ENCODE measurements at regions not wholly inside any gene's neighbourhood (a gene's known extent, or its start where the extent isn't known, plus 50 kb on each side); places are given as distances from the start of the nearest gene placed in this dataset.
"Not testable (repeated sequence)": the region's sequence is repeated elsewhere in the genome, so short reads cannot be mapped to it uniquely, and the experiment has no call there.

DNA sequence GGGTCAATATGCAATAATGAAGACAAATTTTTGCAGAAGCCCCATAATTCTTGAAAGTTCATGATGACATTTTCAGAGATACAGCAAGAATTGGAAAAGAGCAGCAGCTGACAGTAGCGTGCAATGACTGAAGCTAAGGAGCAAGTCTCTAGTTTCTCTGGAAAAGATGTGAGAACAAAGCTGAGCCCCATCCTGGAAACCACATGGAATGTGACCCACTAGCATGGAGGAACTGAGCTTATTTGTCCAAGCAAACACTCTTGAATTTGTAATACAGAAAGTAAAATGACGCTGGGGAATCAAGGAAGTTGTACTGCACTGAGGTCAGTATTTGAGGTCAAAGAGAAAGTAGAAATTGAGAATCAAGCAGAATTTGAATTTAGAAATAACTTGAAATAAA, 1447.2 kb downstream of the FSTL5 start:
- POLR2A ChIA-PET, result no interaction called here
- CTCF ChIA-PET, result no interaction called here

DNA sequence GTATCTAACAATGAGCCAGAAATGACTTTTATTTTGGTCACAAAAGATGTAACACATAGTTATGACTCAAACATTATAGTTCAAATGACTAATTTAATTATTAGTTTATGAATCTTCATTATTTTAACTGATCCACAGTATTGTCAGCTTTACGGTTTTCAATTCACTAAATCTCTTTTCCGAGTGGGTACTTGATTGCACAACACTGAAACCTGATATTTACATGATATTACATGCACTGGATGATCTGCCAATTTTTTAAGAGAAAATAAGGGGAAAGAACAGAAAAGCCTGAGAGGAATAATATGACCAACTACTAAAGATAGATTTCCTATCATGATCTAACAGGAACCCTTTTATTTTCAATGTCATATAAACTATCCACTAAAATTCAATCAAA, 1446.0 kb downstream of the FSTL5 start:
- ChIA-PET CTCF (no interaction called here), POLR2A (no interaction called here)

DNA sequence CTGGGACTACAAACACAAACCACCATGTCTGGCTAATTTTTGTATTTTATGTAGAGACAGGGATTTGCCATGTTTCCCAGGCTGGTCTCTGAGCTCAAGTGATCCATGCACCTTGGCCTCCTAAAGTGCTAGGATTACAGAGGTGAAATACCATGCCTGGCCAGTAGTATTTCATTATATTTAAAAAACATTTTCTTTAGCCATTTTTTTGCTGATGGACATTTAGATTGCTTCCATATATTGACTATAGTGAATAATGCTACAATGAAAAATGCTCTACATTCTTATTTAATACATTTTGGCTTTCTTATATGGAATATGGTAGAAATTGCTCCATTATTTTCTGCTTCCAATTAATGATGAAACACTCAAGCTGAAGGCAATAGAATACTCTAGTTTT, 1439.7 kb downstream of the FSTL5 start:
- ChIA-PET POLR2A (no interaction called here), CTCF (no interaction called here)

DNA sequence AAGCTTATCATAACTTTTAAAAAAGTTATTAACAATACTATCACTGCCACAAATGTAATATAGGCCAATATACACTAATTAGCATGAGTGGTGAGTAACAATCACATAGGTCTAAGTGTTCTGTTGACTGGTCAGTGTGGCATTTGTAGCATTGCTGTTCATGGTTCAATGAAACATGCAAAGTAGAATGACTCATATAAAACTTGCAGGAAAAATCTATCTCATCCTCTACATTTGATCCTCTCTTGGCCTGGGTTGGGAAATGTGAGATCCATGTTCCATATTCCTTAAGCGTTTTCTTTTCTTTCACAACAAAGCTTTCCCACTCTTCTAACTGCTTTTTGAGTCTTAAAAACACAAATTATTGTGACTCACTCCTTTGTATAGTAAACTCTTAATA, 1418.7 kb downstream of the FSTL5 start:
- ChIA-PET CTCF (no interaction called here), POLR2A (no interaction called here)

DNA sequence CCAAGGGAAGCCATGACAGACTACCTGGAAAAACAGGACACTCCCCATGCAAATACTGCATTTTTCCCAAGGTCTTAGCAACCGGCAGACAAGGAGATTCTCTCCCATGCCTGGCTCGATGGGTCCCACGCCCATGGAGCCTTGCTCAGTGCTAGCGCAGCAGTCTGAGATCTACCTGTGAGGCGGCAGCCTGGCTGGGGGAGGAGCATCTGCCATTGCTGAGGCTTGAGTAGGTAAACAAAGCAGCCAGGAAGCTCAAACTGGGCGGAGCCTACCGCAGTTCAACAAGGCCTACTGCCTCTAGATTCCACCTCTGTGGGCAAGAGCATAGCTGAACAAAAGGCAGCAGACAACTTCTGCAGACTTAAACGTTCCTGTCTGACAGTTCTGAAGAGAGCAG, 1417.2 kb downstream of the FSTL5 start:
- POLR2A ChIA-PET, CTCF ChIA-PET: not testable (repeated sequence)

DNA sequence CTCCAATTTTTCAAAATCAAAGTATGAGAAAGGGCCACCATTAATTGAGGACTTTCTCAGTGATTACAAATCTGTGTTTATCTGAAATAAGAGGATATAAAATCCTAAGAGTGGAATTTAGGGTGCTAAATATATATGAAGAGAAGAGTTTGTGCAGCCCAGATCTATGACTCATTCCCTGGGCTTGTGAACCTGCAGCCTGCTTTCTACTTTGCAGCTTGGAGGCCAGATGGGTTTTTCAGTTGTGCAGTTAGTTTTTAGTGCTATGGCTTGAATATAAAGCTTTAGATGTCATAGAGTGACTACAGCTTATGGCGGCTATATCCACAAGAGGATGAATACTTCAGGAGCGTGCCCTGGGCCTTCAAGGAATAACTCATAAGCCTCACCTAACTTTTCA, 1391.1 kb downstream of the FSTL5 start:
- ChIA-PET CTCF (no interaction called here), POLR2A (no interaction called here)

DNA sequence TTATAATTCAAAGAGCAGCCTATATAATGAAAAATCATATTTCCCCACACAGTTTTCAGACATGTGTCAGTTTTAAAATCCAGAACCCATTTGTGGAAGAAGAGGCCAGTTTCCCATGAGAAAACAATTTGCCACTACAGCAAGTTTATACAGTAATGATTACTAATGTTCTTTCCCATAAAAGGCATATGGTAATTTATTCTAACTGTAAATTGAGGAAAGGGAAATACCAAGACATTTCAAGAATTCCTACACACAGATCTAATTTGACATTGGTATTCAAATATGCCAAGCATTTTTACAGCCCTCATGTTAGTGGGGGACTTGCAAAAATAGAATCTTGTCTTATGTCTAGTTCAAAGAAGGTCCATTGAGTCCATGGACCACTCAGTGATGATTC, 1368.6 kb downstream of the FSTL5 start:
- CTCF ChIA-PET, result no interaction called here
- POLR2A ChIA-PET, result no interaction called here

DNA sequence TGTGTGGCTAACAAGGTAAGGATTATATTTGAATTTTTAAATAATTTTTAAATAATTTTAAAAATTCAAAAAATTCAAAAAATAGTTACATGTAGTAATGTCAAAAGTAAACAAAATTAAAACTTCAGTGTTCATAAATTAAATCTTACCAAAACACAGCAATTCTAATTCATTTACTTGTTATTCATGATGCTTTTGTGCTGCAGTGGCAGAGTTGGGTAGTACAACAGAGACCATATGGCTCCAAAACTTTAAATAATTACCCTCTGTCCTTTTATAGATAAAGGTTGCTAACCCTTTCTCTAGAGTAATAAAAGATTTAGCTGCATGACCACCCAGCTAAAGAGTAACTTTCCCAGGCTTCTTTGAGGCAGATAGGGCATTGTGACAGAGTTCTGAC, 1355.6 kb downstream of the FSTL5 start:
- CTCF ChIA-PET, result no interaction called here
- POLR2A ChIA-PET, result no interaction called here

DNA sequence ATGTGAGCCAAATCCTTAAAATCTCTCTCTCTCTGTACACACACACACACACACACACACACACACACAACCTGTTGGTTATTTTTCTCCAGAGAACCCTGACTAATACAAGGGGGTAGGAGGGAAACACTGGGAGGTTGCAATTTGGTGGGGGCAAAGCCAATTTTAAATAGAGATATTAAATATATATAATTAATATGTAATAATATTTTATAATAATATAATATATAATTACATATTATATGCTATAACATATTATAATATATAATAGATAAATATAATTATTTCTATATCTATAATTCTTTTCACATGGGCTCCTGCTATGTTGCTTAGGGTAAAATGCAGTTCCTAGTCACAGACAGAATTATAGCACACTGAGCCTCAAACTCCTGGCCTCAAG, 1354.2 kb downstream of the FSTL5 start:
- POLR2A ChIA-PET, result no interaction called here
- CTCF ChIA-PET, result no interaction called here

DNA sequence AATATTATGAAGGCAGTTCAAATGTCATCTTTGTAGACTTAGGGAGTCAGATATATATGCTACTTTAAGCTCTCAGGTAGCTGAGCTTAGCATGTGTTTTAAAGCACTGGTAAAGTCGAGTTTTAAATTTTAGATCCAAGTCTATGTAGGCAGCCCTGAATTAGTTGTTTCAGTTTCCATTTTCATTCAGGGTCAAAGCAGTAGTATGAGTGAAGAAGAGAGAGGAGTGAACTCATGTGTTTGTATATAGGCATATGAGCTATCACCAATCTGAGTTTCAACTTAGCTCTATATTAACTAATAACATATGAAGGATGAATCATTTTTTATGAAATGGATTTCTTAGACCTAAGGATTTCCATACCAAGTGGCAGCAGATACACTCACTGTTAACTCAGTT, 1353.4 kb downstream of the FSTL5 start:
- CTCF ChIA-PET, result no interaction called here

DNA sequence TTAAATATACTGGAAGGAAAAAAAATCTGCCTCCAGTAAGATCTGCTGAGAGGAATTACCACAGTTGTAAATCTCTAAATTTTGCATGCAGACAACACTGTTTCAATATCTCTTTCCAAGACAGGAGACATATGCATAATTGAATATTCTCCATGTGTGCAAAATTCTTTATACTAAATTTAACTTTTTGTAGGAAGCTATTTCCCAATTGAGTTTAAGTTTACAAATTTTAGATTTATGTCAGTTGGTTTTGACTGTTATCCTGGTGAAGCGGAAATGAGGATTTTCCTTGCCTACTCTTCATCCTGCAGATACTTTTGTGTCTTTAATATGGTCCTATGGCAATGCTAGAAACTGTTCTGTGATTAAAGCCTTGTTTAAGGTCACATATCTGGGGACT, 1352.9 kb downstream of the FSTL5 start:
- ChIA-PET CTCF (no interaction called here), POLR2A (no interaction called here)

More for the DNA sequence above, 1353.4 kb downstream of the FSTL5 start:
- POLR2A ChIA-PET, result no interaction called here

DNA sequence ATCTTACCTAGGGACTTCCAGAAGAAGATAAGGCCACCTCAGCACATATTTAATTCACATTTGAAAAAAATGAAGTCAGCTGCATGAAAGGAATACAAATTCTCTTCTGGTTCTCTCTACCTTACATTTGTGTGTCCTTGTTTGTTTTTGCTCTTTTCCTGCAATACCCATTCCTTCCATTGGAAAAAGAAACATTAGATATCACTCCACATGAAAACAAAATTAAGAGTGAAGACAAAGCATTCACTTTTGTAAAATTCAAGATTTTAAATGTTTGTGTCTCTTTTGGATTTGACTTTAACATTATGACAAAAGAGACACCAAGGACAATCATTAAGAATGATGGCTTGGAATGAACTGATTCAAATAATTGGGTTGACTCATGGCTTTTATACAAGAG, 1351.8 kb downstream of the FSTL5 start:
- ChIA-PET POLR2A (no interaction called here), CTCF (no interaction called here)

DNA sequence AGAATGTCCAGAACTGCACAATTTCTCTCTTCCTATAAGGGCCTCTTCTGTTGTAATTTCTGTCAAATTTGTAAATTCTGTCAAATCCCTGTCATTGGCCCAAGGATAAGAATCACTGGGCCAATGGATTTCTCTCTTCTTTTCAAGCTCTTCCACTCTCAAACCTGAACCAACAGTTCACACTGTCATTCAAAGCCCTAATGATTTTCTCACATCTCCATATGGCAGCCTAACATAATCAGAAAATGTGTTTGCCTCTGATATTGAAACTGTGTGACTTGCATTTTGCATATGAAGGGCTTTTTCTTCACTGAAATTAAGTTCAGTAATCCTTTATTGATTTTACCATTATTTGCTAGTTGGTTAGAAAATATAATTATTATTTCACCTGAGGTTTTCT, 1349.1 kb downstream of the FSTL5 start:
- ChIA-PET POLR2A (no interaction called here), CTCF (no interaction called here)

DNA sequence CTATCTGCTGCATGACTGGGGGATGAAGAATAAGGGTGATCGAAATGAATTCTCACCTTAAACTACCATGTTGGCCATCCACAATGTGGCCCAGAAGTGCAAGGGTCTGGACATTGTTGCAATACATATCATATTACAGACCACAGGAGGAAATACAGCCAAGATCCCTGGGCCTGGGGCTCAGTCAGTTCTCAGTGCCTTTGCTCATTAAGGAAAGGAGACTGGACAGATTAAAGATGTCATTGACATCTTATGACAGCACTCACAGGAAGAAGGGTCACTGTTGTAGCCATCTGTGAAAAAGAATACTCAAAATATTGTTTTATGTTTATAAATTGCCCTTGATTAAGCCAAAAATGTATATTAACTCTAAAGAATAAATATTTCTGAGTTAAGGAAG, 1345.2 kb downstream of the FSTL5 start:
- CTCF ChIA-PET, result no interaction called here
- POLR2A ChIA-PET, result no interaction called here

DNA sequence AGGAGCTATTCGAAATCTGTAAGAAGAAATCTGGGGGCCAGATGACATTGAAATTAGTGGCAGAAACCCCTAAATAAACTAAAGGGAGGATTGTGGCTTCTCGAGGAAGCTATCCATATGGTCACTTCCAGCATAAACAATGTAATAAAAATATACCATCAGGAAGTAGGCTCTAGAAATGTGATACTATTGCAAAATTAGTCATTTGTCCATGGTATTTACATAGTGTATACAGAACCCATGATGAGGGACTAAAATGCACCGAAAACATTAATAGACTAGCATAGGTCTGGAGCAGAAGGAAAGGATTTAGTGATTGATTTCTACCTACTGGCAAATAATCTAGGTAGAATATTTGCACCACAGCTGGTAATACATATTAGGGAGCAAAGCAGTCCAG, 1344.0 kb downstream of the FSTL5 start:
- POLR2A ChIA-PET, result no interaction called here
- CTCF ChIA-PET, result no interaction called here

DNA sequence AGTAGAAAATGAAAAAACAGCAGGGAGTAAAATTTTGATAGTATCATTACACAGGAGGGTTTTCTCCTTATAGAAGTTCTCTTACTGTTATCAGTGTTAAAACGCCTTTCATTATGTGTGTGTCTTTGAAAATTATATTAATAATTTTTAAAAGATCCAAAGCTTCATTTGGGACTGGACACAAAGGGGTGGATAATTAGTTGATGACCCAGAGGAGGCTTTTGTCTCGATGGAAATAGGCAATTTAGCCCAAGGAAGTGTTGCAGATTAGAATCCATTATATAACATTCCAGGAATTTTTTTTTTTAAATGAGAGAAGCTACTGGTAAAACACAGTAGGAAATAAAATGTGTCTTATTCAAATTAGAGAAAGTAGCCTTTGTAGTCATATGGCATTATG, 1339.3 kb downstream of the FSTL5 start:
- CTCF ChIA-PET, result no interaction called here
- POLR2A ChIA-PET, result no interaction called here

DNA sequence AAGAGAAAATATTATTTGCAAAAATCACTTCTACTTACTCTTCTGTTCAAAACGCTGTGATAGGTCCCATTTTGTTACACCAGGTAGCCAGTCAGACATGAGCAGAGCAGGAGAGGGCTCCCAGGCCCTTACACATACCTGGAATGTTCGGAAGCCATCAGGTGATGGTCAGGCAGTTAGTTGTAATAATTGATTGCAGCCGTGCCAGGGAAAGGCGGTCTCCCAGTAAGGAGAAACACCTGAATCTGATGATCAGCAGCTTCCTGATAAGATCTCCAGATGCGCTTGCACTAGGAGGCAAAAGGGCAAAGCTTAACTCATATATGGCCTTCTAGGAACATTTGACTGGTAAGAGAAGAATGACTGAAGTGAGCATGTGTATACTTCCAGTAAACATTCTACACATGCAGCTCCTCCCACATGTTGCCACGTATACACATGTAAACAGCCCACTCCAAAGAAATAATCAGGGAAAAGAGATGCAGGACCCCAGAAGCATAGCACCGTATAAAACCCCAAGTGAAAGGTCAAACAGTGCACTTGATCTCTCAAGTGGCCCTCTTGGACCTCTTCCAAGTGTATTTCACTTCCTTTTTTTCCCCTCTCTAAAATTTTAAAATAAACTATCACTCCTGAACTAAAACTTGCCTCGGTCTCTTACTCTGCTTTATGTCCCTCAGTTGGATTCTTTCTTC, 1338.0 kb downstream of the FSTL5 start:
- CTCF ChIA-PET, result no interaction called here

DNA sequence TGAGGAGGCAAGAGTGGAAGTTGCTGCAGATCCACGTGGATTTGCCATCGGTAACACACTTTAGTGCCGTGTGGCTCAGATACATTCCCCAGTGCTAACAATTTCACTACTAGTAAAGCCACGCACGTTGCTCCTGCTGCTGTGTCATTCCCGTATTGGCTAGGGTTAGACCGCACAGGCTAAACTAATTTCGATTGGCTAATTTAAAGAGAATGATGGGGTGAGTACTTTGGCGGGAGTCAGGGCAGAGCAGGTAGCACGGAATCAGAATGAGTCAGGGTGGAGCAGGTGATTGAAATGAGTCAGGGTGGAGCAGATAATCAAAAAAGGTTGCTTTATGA, 1337.5 kb downstream of the FSTL5 start:
- POLR2A ChIA-PET, result no interaction called here
- CTCF ChIA-PET, result no interaction called here

More for the DNA sequence above, 1338.0 kb downstream of the FSTL5 start:
- POLR2A ChIA-PET, result no interaction called here

DNA sequence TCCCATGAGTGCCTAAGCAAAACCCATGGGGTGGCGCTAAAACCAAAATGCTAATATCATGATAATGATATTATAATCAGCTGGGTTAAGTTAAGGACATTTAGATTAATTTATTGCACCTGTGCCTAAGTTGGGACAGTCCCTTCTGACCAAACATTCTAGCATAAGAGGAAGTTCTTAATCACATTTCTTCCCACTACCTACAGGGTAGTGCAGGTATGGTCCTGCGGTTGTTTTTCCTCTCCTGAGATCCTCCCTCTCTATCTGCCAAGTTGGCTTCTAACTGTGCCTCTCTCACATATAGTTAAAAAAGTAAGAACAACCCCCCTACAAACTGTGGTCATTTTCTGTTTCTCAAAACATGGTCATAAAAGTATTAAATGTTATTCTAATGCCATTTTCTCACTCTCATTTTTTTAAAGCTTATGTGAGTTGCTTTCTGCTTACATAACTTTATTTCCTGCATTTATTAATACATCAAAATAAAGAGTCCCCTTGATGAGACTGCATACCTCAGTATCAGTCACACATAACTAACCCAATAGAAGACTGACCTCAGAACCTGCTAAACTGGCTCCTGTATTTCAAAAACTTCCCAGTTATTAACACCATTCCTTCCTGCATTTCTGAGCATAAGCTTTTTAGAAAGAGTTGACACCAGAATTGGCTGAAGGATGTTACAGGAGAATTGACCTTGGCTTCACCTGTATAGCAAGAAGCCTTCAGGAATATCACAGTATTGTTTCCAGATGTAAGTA, 1332.5 kb downstream of the FSTL5 start:
- POLR2A ChIA-PET, result no interaction called here
- CTCF ChIA-PET, result no interaction called here

DNA sequence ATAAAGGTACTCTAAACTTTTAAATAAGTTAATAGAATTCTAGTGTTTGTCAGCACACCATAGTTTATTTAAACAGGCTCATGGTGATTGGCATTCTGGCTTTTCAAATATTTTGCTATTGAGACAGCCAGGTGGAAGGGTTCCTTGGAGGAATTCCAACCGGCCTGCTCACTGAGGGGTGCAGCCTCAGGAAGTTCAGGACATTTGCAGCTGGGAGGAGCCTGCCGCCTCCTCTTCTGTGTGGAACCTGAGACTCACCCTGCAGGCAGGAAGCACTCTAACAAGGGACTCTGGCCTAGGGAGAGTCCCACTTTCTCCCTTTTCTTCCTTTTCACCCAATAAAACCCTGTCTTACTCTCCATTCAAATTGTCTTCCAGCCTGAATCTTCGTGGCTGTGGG, 1328.0 kb downstream of the FSTL5 start:
- POLR2A ChIA-PET, result no interaction called here
- CTCF ChIA-PET, result no interaction called here

DNA sequence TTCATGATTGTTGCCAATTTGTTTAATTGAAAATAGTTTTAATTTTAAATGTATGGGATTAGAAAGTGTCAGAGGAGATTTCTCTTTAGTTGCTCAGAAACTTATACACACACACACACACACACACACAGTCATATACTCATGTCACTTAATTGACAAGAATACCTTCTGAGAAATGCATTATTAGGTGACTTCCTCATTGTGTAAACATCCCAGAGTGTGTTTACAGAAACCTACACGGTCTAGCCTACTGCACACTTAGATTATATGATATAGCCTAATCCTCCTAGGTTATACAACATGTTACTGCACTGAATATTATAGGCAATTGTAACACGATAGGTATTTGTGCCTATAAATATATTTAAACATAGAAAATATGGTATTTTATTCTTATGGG, 1327.4 kb downstream of the FSTL5 start:
- CTCF ChIA-PET, result no interaction called here
- POLR2A ChIA-PET, result no interaction called here

DNA sequence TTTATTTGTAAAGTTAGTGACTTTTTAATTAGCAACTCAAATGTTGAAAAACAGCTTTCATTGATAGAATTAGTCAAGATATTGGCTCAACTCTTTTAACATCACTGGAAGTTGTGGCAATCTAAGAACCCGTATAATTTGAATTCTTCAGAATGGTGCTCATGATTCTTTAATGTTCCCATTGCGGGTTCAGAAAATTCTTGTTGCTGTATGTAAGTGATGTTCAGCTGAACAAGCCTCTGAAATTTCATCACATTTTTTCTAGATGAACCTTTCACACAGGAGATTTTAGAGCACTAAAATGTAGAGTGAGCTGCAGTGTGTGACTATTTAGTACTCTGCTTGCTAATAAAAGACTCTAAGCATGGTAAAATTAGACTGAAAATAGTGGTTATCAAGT, 1317.7 kb downstream of the FSTL5 start:
- ChIA-PET POLR2A (no interaction called here), CTCF (no interaction called here)

DNA sequence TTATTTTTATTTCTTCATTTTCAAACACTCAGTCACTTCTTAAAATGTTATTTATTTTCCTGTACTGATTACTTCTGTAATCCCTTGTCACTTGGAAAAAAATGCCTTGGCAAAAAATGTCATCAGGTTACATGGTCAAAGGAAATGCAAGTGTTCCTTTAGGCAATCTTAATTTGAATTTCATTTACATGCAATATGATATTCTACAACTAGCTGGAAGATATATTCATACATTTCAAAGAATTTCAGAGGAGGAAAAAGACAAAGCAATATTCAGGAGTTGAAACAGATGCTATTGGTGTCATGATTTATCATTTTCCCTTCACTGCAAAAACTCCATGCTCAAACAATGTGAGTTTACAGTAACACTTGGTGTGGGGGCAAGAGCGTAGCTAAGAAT, 1316.6 kb downstream of the FSTL5 start:
- POLR2A ChIA-PET, result no interaction called here
- CTCF ChIA-PET, result no interaction called here

All from activated CD8-positive, alpha-beta memory T cell treated with anti-CD3 and anti-CD28 coated beads for 36 hours (primary cell).